IMR-90 (cell line): ENCODE measurements at regions not wholly inside any gene's neighbourhood (a gene's known extent, or its start where the extent isn't known, plus 50 kb on each side); places are given as distances from the start of the nearest gene placed in this dataset.

Source experiments
- ATAC-seq: fragments of 200-7000 bp; cut with Tn5 transposase; 2 replicates; pipeline ENCODE4 v1.9.1; 2020; ENCODE audit warnings: low read depth, mild to moderate bottlenecking, moderate library complexity
- BruUV-seq: library from RNA; stranded (reverse); fragments of 400-500 nt; replicated peaks from 2 replicates; lab custom pipeline; 2021; lab: Mats Ljungman, UMichigan
- CTCF ChIA-PET: fragments of 300-600 bp; formaldehyde crosslinking; extraction: SDS; loops from one replicate; lab custom pipeline; 2021; ENCODE audit warnings: antibody characterized with exemption; lab: Yijun Ruan, JAX
- POLR2A ChIA-PET: fragments of 300-600 bp; sonication (Branson Sonifier 250); formaldehyde crosslinking; loops from one replicate; lab custom pipeline; 2022; ENCODE audit warnings: antibody characterized with exemption; ENCODE audit not compliant: unreplicated experiment; lab: Charles Lee
- DNase-seq: peaks from one replicate; pipeline ENCODE4 v3.0.0; 2013
- H2AFZ ChIP-seq: replicated peaks from 2 replicates; pipeline ENCODE3; 2013; ENCODE audit warnings: low read length, mild to moderate bottlenecking; ENCODE audit not compliant: poor library complexity
- H2AK5ac ChIP-seq: 2 replicates; pipeline ENCODE4 v1.6.1; 2013; ENCODE audit warnings: low read depth, low read length, inconsistent platforms
- H2AK9ac ChIP-seq: replicated peaks from 2 replicates; pipeline ENCODE3; 2013; ENCODE audit warnings: mild to moderate bottlenecking, low read depth, low read length, moderate library complexity; ENCODE audit not compliant: poor library complexity
- H2BK120ac ChIP-seq: 2 replicates; pipeline ENCODE4 v1.6.1; 2013; ENCODE audit warnings: low read depth, low read length, inconsistent platforms
- H2BK15ac ChIP-seq: 3 replicates; pipeline ENCODE4 v1.6.1; 2013; ENCODE audit warnings: low read depth, low read length, inconsistent platforms
- H2BK20ac ChIP-seq: 2 replicates; pipeline ENCODE4 v1.6.1; 2013; ENCODE audit warnings: low read depth, mild to moderate bottlenecking, inconsistent platforms, low read length, moderate library complexity
- H2BK5ac ChIP-seq: 2 replicates; pipeline ENCODE4 v1.6.1; 2013; ENCODE audit warnings: mild to moderate bottlenecking, low read depth, low read length, inconsistent platforms; ENCODE audit not compliant: poor library complexity, severe bottlenecking
- H3K14ac ChIP-seq: replicated peaks from 2 replicates; pipeline ENCODE4 v1.6.1; 2013; ENCODE audit warnings: low read depth, low read length, inconsistent platforms
- H3K18ac ChIP-seq: 2 replicates; pipeline ENCODE4 v1.6.1; 2013; ENCODE audit warnings: low read depth, low read length, control low read depth
- H3K23ac ChIP-seq: 2 replicates; pipeline ENCODE4 v1.6.1; 2013; ENCODE audit warnings: low read depth, low read length, inconsistent platforms
- H3K27ac ChIP-seq: 2 replicates; pipeline ENCODE4 v1.5.1; 2013; ENCODE audit warnings: mild to moderate bottlenecking, control low read depth, low read length; ENCODE audit not compliant: insufficient read depth
- H3K27me3 ChIP-seq: 2 replicates; pipeline ENCODE4 v1.6.1; 2013; ENCODE audit warnings: low read length; ENCODE audit not compliant: control insufficient read depth, insufficient read depth
- H3K36me3 ChIP-seq: 2 replicates; pipeline ENCODE4 v1.6.1; 2013; ENCODE audit warnings: low read length, mixed read lengths; ENCODE audit not compliant: control insufficient read depth, insufficient read depth
- H3K4ac ChIP-seq: 2 replicates; pipeline ENCODE4 v1.6.1; 2013; ENCODE audit warnings: low read depth, low read length, inconsistent platforms
- H3K4me1 ChIP-seq: 2 replicates; pipeline ENCODE4 v1.6.1; 2013; ENCODE audit warnings: low read length, mixed read lengths; ENCODE audit not compliant: control insufficient read depth, insufficient read depth
- H3K4me2 ChIP-seq: 2 replicates; pipeline ENCODE4 v1.6.1; 2013; ENCODE audit warnings: low read depth, mild to moderate bottlenecking, control low read depth, low read length, moderate library complexity
- H3K4me3 ChIP-seq: 2 replicates; pipeline ENCODE4 v1.5.1; 2013; ENCODE audit warnings: low read depth, mild to moderate bottlenecking, control low read depth, low read length, moderate library complexity; ENCODE audit not compliant: insufficient read depth
- H3K56ac ChIP-seq: 2 replicates; pipeline ENCODE4 v1.6.1; 2013; ENCODE audit warnings: low read length, inconsistent platforms; ENCODE audit not compliant: insufficient read depth; ENCODE audit errors: extremely low read depth
- H3K79me1 ChIP-seq, 2 experiments: 2 replicates each; pipeline ENCODE4 v1.6.1; 2013; ENCODE audit warnings: low read length in 2 of 2, inconsistent platforms in 1 of 2, low read depth in 1 of 2
- H3K9ac ChIP-seq: 2 replicates; pipeline ENCODE4 v1.6.1; 2013; ENCODE audit warnings: low read depth, low read length, control low read depth
- H3K9me1 ChIP-seq: 2 replicates; pipeline ENCODE4 v1.6.1; 2013; ENCODE audit warnings: low read length, inconsistent platforms; ENCODE audit not compliant: insufficient read depth
- H3K9me3 ChIP-seq: 2 replicates; pipeline ENCODE4 v1.6.1; 2013; ENCODE audit warnings: low read length; ENCODE audit not compliant: control insufficient read depth, insufficient read depth
- H4K20me1 ChIP-seq: 2 replicates; pipeline ENCODE4 v1.6.1; 2013; ENCODE audit warnings: low read length, inconsistent platforms; ENCODE audit not compliant: insufficient read depth
- H4K5ac ChIP-seq: 2 replicates; pipeline ENCODE4 v1.6.1; 2013; ENCODE audit warnings: mild to moderate bottlenecking, low read depth, low read length, control low read depth
- H4K8ac ChIP-seq, 2 experiments: 2 replicates each; pipeline ENCODE4 v1.6.1; 2013; ENCODE audit warnings: low read depth in 2 of 2, low read length in 2 of 2, control low read depth in 1 of 2, inconsistent platforms in 1 of 2
- H4K91ac ChIP-seq: 2 replicates; pipeline ENCODE4 v1.6.1; 2013; ENCODE audit warnings: low read depth, low read length, inconsistent platforms; ENCODE audit not compliant: insufficient read depth
- BHLHE40 ChIP-seq: fragments of 150-350 bp; IDR thresholded peaks from 2 replicates; pipeline ENCODE4 v1.6.1; 2016; ENCODE audit warnings: mild to moderate bottlenecking, low read depth, low read length
- CHD1 ChIP-seq: IDR thresholded peaks from 2 replicates; pipeline ENCODE4 v1.6.1; 2012; ENCODE audit warnings: low read depth, low read length, improper control_type of control experiment
- MAFK ChIP-seq: IDR thresholded peaks from 2 replicates; pipeline ENCODE4 v1.6.1; 2012; ENCODE audit warnings: low read depth, low read length, improper control_type of control experiment
- MXI1 ChIP-seq: IDR thresholded peaks from 2 replicates; pipeline ENCODE4 v1.6.1; 2012; ENCODE audit warnings: low read depth, mild to moderate bottlenecking, low read length, moderate library complexity, borderline replicate concordance
- NFE2L2 ChIP-seq: fragments of 150-350 bp; IDR thresholded peaks from 2 replicates; pipeline ENCODE4 v1.6.1; 2016; ENCODE audit warnings: low read depth, mild to moderate bottlenecking, low read length
- RCOR1 ChIP-seq: IDR thresholded peaks from 2 replicates; pipeline ENCODE4 v1.6.1; 2012; ENCODE audit warnings: mild to moderate bottlenecking, low read length, improper control_type of control experiment; ENCODE audit not compliant: insufficient replicate concordance
- RFX5 ChIP-seq: IDR thresholded peaks from 2 replicates; pipeline ENCODE4 v1.8.0; 2012; ENCODE audit warnings: low read depth, mild to moderate bottlenecking, low read length, moderate library complexity
- SMC3 ChIP-seq: fragments of 150-350 bp; IDR thresholded peaks from 2 replicates; pipeline ENCODE4 v1.6.1; 2016; ENCODE audit warnings: low read depth, mild to moderate bottlenecking, antibody characterized with exemption, low read length, moderate library complexity
- WGBS, 2 experiments: methylation state at CpG; one replicate each; pipeline versions ENCODE4 v1.1.5 to v1.1.7; 2013; ENCODE audit warnings: missing lambda C conversion rate in 2 of 2; ENCODE audit not compliant: insufficient read length in 1 of 2; ENCODE audit errors: extremely low coverage in 2 of 2; 5-methylcytosine and 5-hydroxymethylcytosine counted together
- dilution Hi-C: fragments of 300-500 bp; cut with HindIII; formaldehyde crosslinking; loops from one replicate; pipeline ENCODE4 v1.14.3; 2018; ENCODE audit warnings: low sequenced_read_pairs; ENCODE audit not compliant: unreplicated experiment
- in situ Hi-C: fragments of 300-500 bp; cut with MboI; formaldehyde crosslinking; loops from 3 replicates; pipeline ENCODE4 v1.14.3; 2019; ENCODE audit warnings: low sequenced_read_pairs, inconsistent platforms, mixed read lengths
- intact Hi-C: fragments of 100-400 bp; cut with micrococcal nuclease; formaldehyde crosslinking; loops from 2 replicates; pipeline ENCODE4 v1.10.0; 2022
- TF ChIP-seq, protein P1 (sequence below): conservative IDR thresholded peaks from 2 replicates; pipeline ENCODE4 v1.5.1; 2012; ENCODE audit warnings: mild to moderate bottlenecking, low read depth, low read length, improper control_type of control experiment
- TF ChIP-seq, protein P2 (sequence below): fragments of 150-350 bp; IDR thresholded peaks from 2 replicates; pipeline ENCODE4 v1.6.1; 2017; ENCODE audit warnings: mild to moderate bottlenecking, antibody characterized with exemption, low read length, low read depth

DNA sequence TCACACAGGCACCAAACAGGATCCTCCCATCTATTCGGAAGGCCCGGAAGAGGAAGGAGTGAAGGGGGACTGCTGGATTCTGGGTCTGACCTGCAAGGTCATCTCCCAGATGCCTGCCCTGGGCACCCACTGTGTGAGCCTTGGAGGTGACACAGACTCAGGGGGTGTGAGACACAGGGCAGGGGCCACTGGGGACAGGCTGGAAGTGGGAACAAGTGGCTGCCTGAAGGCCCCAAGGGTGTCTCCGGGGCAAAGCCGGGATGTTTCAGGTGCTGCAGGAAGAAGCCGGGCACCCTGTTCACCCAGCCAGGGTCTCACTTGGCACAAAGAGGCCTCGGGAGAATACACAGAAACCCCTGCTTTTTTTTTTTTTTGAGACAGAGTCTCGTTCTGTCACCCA lies 385.5 kb downstream of the CTTN start:
- H3K79me1 ChIP-seq, result peaks cover 0 to 2% of the 10 kb centered on the region in 2 experiments; a peak in 1 of 4 replicates
- no peak overlapping the region for H2AFZ ChIP-seq
- no peak overlapping the region for H2BK15ac ChIP-seq
- no peak overlapping the region for H3K18ac ChIP-seq
- no peak overlapping the region for H3K4me3 ChIP-seq
- H4K5ac ChIP-seq, result no peak overlapping the region
- intact Hi-C loops, result no loop called here
- H3K4me2 ChIP-seq, result no peak overlapping the region
- H3K9me1 ChIP-seq, result 0 out of 2 replicates have a peak, but pooled peaks cover 2% of the 10 kb centered on the region
- no peaks in the 10 kb centered on the region; the same call in 1 of the 2 replicates for H4K20me1 ChIP-seq
- no peaks in the 10 kb centered on the region for H3K36me3 ChIP-seq
- no peak overlapping the region for H3K23ac ChIP-seq
- H2AK9ac ChIP-seq, result no peak overlapping the region
- H2BK20ac ChIP-seq, result no peak overlapping the region
- no TSS peak for BruUV-seq
- no peaks in the 10 kb centered on the region for H3K27me3 ChIP-seq
- in situ Hi-C loops, result no loop called here
- TF ChIP-seq CHD1 (no peak), RFX5 (no peak), SMC3 (no peak), MXI1 (no peak), RCOR1 (no peak), MAFK (no peak), NFE2L2 (no peak), BHLHE40 (no peak)
- TF ChIP-seq, protein P1, sequence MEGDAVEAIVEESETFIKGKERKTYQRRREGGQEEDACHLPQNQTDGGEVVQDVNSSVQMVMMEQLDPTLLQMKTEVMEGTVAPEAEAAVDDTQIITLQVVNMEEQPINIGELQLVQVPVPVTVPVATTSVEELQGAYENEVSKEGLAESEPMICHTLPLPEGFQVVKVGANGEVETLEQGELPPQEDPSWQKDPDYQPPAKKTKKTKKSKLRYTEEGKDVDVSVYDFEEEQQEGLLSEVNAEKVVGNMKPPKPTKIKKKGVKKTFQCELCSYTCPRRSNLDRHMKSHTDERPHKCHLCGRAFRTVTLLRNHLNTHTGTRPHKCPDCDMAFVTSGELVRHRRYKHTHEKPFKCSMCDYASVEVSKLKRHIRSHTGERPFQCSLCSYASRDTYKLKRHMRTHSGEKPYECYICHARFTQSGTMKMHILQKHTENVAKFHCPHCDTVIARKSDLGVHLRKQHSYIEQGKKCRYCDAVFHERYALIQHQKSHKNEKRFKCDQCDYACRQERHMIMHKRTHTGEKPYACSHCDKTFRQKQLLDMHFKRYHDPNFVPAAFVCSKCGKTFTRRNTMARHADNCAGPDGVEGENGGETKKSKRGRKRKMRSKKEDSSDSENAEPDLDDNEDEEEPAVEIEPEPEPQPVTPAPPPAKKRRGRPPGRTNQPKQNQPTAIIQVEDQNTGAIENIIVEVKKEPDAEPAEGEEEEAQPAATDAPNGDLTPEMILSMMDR, result no peak
- TF ChIP-seq, protein P2, sequence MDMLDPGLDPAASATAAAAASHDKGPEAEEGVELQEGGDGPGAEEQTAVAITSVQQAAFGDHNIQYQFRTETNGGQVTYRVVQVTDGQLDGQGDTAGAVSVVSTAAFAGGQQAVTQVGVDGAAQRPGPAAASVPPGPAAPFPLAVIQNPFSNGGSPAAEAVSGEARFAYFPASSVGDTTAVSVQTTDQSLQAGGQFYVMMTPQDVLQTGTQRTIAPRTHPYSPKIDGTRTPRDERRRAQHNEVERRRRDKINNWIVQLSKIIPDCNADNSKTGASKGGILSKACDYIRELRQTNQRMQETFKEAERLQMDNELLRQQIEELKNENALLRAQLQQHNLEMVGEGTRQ, result no peak
- no peak overlapping the region for H3K9ac ChIP-seq
- H2AK5ac ChIP-seq, result no peak overlapping the region
- no peak overlapping the region for H3K4ac ChIP-seq
- H4K8ac ChIP-seq, result no peak overlapping the region
- no CpG with 5 or more reads among the region's 7 CpGs for WGBS, 2 experiments
- DNase-seq (no peak), ATAC-seq (no peak)
- no peak overlapping the region for H2BK5ac ChIP-seq
- CTCF ChIA-PET, result interaction anchor here (0.6 kb wide), 1 partner anchor 427 kb away, joined by 4 read pairs; no protein-coding TSS in a partner anchor
- dilution Hi-C loops, result no loop called here
- no peak overlapping the region for H3K56ac ChIP-seq
- H3K14ac ChIP-seq, result no peak overlapping the region
- H2BK120ac ChIP-seq, result no peak overlapping the region
- peaks cover 11% of the 10 kb centered on the region for H3K4me1 ChIP-seq
- POLR2A ChIA-PET, result no interaction called here
- H3K9me3 ChIP-seq, result no peaks in the 10 kb centered on the region
- no peak overlapping the region for H4K91ac ChIP-seq
- H3K27ac ChIP-seq, result no peak overlapping the region
